ENCODE measurements at regions not wholly inside any gene's neighbourhood (a gene's known extent, or its start where the extent isn't known, plus 50 kb on each side); places are given as distances from the start of the nearest gene placed in this dataset.
"Not testable (repeated sequence)": the region's sequence is repeated elsewhere in the genome, so short reads cannot be mapped to it uniquely, and the experiment has no call there.

DNA sequence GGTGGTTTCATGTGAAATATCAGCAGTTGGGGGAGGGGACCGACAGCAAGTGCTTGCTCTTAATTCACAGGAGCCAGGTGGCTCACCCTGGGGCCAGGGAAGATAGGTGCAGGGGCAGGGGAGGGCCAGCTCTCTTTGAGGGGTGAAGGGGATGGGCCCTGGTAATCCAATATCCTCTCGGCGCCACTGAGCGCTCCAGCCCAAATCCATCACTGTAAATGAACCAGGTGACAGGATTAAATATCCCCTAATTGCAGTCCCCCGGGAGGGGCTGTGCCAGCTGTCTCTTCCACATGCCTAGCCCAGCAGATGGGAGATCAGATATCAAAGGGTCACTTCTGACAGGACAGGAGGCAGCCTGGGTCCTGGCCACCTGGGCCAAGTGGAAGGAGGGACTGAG, 531.8 kb upstream of the CADM1 start:
- no peak for DNase-seq
- Histone ChIP-seq H3K27me3 (replicated peaks in 1 of 2; ENCODE audit: control insufficient read depth in 2 of 2, extremely low read depth in 1 of 2, insufficient read depth in 2 of 2, low read length in 1 of 2) (no peaks in the 10 kb centered on the region), H3K27ac (ENCODE audit: low read length) (no peak overlapping the region), H3K36me3 (ENCODE audit: control insufficient read depth in 2 of 2, extremely low read depth in 1 of 2, insufficient read depth in 1 of 2, low read length in 1 of 2) (no peaks in the 10 kb centered on the region), H3K9me3 (no peaks in the 10 kb centered on the region), H3K4me3 (ENCODE audit: control insufficient read depth in 1 of 2, extremely low read depth in 1 of 2, low read length in 1 of 2) (no peak overlapping the region), H3K4me1 (ENCODE audit: control insufficient read depth in 1 of 2, extremely low read depth in 1 of 2, insufficient read depth in 2 of 2, low read length in 2 of 2) (no peaks in the 10 kb centered on the region)
- Mint-ChIP-seq H3K4me3 (no peak overlapping the region), H3K27me3 (peaks cover 0 to 14% of the 10 kb centered on the region in 2 donors), H3K4me1 (no peaks in the 10 kb centered on the region), H3K36me3 (no peaks in the 10 kb centered on the region), H3K9me3 (peaks cover 0 to 11% (median 4%) of the 10 kb centered on the region in 3 donors), H3K27ac (no peak overlapping the region)
- WGBS (ENCODE audit: insufficient coverage), result 65% methylated on average over 3 of the region's 5 CpGs
- ATAC-seq (replicated peaks in 1 of 4), result no peak
- CTCF ChIA-PET, result no interaction called here
- POLR2A ChIA-PET, result no interaction called here

DNA sequence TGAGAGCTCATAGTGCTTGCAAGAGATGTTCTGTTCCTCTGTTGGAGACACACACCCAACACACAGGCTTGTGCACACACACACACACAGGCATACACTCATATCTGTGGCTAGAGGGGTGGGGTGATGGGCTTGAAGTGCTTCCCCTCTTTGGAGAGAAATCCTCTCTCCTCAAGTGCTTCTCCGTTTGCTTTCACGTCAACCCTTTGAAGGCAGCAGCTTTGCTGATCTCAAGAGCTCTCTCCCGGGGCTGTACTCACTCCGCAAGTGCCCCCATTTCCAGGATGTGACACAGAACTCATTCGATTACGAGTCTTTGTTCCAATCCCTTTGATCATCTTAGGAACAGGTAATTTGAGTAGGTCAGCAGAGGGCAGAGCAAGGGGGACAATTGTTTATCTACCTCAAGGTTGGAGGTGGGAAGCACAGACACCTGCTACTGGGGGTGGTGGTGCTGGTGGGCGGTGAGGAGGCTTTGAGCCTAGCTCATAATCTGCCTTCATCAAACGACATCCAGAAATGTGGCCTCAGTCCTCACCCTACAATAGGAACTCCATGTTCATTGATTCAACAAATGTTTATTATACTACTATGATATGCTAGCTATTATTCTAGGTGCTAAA, 529.8 kb upstream of the CADM1 start:
- no peak for DNase-seq
- POLR2A ChIA-PET, result no interaction called here
- Mint-ChIP-seq H3K27me3 (peaks cover 0 to 11% of the 10 kb centered on the region in 2 donors), H3K36me3 (no peaks in the 10 kb centered on the region), H3K4me3 (no peak overlapping the region), H3K4me1 (no peaks in the 10 kb centered on the region), H3K27ac (no peak overlapping the region), H3K9me3 (peaks cover 0 to 11% (median 8%) of the 10 kb centered on the region in 3 donors)
- no peak for ATAC-seq (replicated peaks in 1 of 4)
- Histone ChIP-seq H3K27me3 (replicated peaks in 1 of 2; ENCODE audit: control insufficient read depth in 2 of 2, extremely low read depth in 1 of 2, insufficient read depth in 2 of 2, low read length in 1 of 2) (no peaks in the 10 kb centered on the region), H3K9me3 (no peaks in the 10 kb centered on the region), H3K27ac (ENCODE audit: low read length) (no peak overlapping the region), H3K4me3 (ENCODE audit: control insufficient read depth in 1 of 2, extremely low read depth in 1 of 2, low read length in 1 of 2) (no peak overlapping the region), H3K36me3 (ENCODE audit: control insufficient read depth in 2 of 2, extremely low read depth in 1 of 2, insufficient read depth in 1 of 2, low read length in 1 of 2) (no peaks in the 10 kb centered on the region), H3K4me1 (ENCODE audit: control insufficient read depth in 1 of 2, extremely low read depth in 1 of 2, insufficient read depth in 2 of 2, low read length in 2 of 2) (no peaks in the 10 kb centered on the region)
- 20% methylated on average over 1 of the region's 8 CpGs for WGBS (ENCODE audit: insufficient coverage)
- CTCF ChIA-PET, result no interaction called here

GRCh38 chr11:116030697-116031331, 526.6 kb upstream of the CADM1 start:
- DNase-seq, result no peak
- no peak overlapping the region for H3K27ac Mint-ChIP-seq
- ATAC-seq (replicated peaks in 1 of 4), result no peak
- Histone ChIP-seq H3K27me3 (replicated peaks in 1 of 2; ENCODE audit: control insufficient read depth in 2 of 2, extremely low read depth in 1 of 2, insufficient read depth in 2 of 2, low read length in 1 of 2) (no peaks in the 10 kb centered on the region), H3K4me3 (ENCODE audit: control insufficient read depth in 1 of 2, extremely low read depth in 1 of 2, low read length in 1 of 2) (no peak overlapping the region), H3K36me3 (ENCODE audit: control insufficient read depth in 2 of 2, extremely low read depth in 1 of 2, insufficient read depth in 1 of 2, low read length in 1 of 2) (no peaks in the 10 kb centered on the region), H3K4me1 (ENCODE audit: control insufficient read depth in 1 of 2, extremely low read depth in 1 of 2, insufficient read depth in 2 of 2, low read length in 2 of 2) (no peaks in the 10 kb centered on the region), H3K27ac (ENCODE audit: low read length) (no peak overlapping the region), H3K9me3 (no peaks in the 10 kb centered on the region)
- peaks cover 0 to 11% of the 10 kb centered on the region in 2 donors for H3K27me3 Mint-ChIP-seq
- peaks cover 6 to 16% (median 8%) of the 10 kb centered on the region in 3 donors for H3K9me3 Mint-ChIP-seq
- H3K4me3 Mint-ChIP-seq, result no peak overlapping the region
- ChIA-PET CTCF (no interaction called here), POLR2A (no interaction called here)
- WGBS (ENCODE audit: insufficient coverage), result no CpG with 5 or more reads among the region's 4 CpGs
- no peaks in the 10 kb centered on the region for H3K4me1 Mint-ChIP-seq
- H3K36me3 Mint-ChIP-seq, result no peaks in the 10 kb centered on the region

DNA sequence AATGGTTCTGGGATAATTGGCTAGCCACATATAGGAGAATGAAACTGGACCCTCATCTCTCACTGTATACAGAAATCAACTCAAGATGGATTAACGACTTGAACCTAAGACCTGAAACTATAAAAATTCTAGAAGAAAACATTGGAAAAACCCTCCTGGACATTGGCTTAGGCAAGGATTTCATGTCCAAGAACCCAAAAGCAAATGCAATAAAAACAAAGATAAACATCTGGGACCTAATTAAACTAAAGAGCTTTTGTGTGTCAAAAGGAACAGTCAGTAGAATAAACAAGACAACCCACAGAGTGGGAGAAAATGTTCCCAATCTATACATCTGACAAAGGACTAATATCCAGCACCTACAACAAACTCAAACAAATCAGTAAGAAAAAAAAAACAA, 524.3 kb upstream of the CADM1 start:
- H3K36me3 ChIP-seq (ENCODE audit: control insufficient read depth in 2 of 2, extremely low read depth in 1 of 2, insufficient read depth in 1 of 2, low read length in 1 of 2); H3K4me3 ChIP-seq (ENCODE audit: control insufficient read depth in 1 of 2, extremely low read depth in 1 of 2, low read length in 1 of 2); H3K27ac Mint-ChIP-seq; H3K4me1 Mint-ChIP-seq; H3K9me3 ChIP-seq; H3K4me3 Mint-ChIP-seq; H3K27ac ChIP-seq (ENCODE audit: low read length); POLR2A ChIA-PET; H3K4me1 ChIP-seq (ENCODE audit: control insufficient read depth in 1 of 2, extremely low read depth in 1 of 2, insufficient read depth in 2 of 2, low read length in 2 of 2); DNase-seq; H3K36me3 Mint-ChIP-seq; H3K27me3 ChIP-seq (replicated peaks in 1 of 2; ENCODE audit: control insufficient read depth in 2 of 2, extremely low read depth in 1 of 2, insufficient read depth in 2 of 2, low read length in 1 of 2); CTCF ChIA-PET; ATAC-seq (replicated peaks in 1 of 4): not testable (repeated sequence)
- Mint-ChIP-seq H3K27me3 (peaks cover 11% of the 10 kb centered on the region in 2 donors), H3K9me3 (peaks cover 6 to 16% (median 12%) of the 10 kb centered on the region in 3 donors)
- WGBS (ENCODE audit: insufficient coverage), result no CpG with 5 or more reads among the region's 1 CpG

DNA sequence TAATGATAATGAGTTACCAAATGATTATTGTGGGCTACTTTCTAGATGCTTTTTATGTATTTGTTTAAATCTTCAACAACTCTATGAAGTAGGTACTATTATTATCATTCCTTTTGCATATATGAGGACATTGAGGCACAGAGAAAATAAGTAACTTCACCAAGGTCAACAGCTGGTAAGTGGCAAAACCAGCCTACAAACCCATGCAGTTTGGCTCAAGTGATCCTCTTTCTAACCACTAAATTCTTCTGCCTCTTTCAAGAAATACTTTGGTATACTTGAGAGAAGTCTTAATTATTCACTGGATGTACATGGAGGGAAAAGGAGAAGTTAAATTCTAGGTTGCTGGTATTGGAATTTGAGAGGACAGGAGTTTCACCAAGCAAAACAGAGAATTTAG, 495.2 kb upstream of the CADM1 start:
- ATAC-seq (replicated peaks in 1 of 4) (no peak), DNase-seq (no peak)
- Histone ChIP-seq H3K4me1 (ENCODE audit: control insufficient read depth in 1 of 2, extremely low read depth in 1 of 2, insufficient read depth in 2 of 2, low read length in 2 of 2) (no peaks in the 10 kb centered on the region), H3K4me3 (ENCODE audit: control insufficient read depth in 1 of 2, extremely low read depth in 1 of 2, low read length in 1 of 2) (no peak overlapping the region), H3K27me3 (replicated peaks in 1 of 2; ENCODE audit: control insufficient read depth in 2 of 2, extremely low read depth in 1 of 2, insufficient read depth in 2 of 2, low read length in 1 of 2) (no peaks in the 10 kb centered on the region), H3K36me3 (ENCODE audit: control insufficient read depth in 2 of 2, extremely low read depth in 1 of 2, insufficient read depth in 1 of 2, low read length in 1 of 2) (no peaks in the 10 kb centered on the region), H3K27ac (ENCODE audit: low read length) (no peak overlapping the region), H3K9me3 (no peaks in the 10 kb centered on the region)
- Mint-ChIP-seq H3K9me3 (peaks cover 0 to 17% (median 4%) of the 10 kb centered on the region in 3 donors), H3K27me3 (peaks cover 0 to 3% of the 10 kb centered on the region in 2 donors), H3K27ac (no peak overlapping the region), H3K4me1 (no peaks in the 10 kb centered on the region), H3K36me3 (no peaks in the 10 kb centered on the region), H3K4me3 (no peak overlapping the region)
- ChIA-PET POLR2A (no interaction called here), CTCF (no interaction called here)

DNA sequence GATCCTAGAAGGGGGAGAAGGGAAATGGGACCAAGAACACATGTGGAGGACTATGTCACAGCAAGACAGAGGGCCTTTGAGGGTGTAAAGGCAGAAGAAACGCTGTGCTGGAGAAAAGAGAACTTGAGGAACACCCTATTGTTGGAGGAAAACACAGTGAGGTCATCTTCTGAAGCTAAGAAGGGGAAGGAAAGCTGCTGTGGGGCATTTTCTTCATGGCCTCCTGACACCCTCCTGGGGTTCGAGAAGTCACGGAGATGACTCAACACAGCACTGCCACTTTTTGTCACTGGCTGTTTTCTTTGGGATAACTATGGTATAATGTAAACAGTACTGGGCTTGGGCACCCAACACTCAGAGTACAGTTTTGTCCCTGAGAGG, 492.6 kb upstream of the CADM1 start:
- Mint-ChIP-seq H3K27me3 (peaks cover 0 to 3% of the 10 kb centered on the region in 2 donors), H3K4me1 (no peaks in the 10 kb centered on the region), H3K36me3 (no peaks in the 10 kb centered on the region), H3K9me3 (peaks cover 0 to 17% (median 4%) of the 10 kb centered on the region in 3 donors), H3K27ac (no peak overlapping the region), H3K4me3 (no peak overlapping the region)
- Histone ChIP-seq H3K4me3 (ENCODE audit: control insufficient read depth in 1 of 2, extremely low read depth in 1 of 2, low read length in 1 of 2) (no peak overlapping the region), H3K27me3 (replicated peaks in 1 of 2; ENCODE audit: control insufficient read depth in 2 of 2, extremely low read depth in 1 of 2, insufficient read depth in 2 of 2, low read length in 1 of 2) (no peaks in the 10 kb centered on the region), H3K36me3 (ENCODE audit: control insufficient read depth in 2 of 2, extremely low read depth in 1 of 2, insufficient read depth in 1 of 2, low read length in 1 of 2) (no peaks in the 10 kb centered on the region), H3K27ac (ENCODE audit: low read length) (no peak overlapping the region), H3K4me1 (ENCODE audit: control insufficient read depth in 1 of 2, extremely low read depth in 1 of 2, insufficient read depth in 2 of 2, low read length in 2 of 2) (no peaks in the 10 kb centered on the region), H3K9me3 (no peaks in the 10 kb centered on the region)
- DNase-seq, result no peak
- WGBS (ENCODE audit: insufficient coverage), result 0% methylated on average over 1 of the region's 3 CpGs
- no peak for ATAC-seq (replicated peaks in 1 of 4)
- POLR2A ChIA-PET, result no interaction called here
- CTCF ChIA-PET, result no interaction called here
